Thoracic aorta (tissue), 2 donors: ENCODE measurements at regions not wholly inside any gene's neighbourhood (a gene's known extent, or its start where the extent isn't known, plus 50 kb on each side); places are given as distances from the start of the nearest gene placed in this dataset.
A peak's percentile ranks its signal among the peaks of the same experiment; 100 is the strongest.

Experiments used
- ATAC-seq: fragments of 150-250 bp; one replicate; pipeline ENCODE4 v1.8.0; 2017; ENCODE audit warnings: low read depth; ENCODE audit not compliant: insufficient number of reproducible peaks, low FRiP score
- DNase-seq: peaks from one replicate; pipeline ENCODE4 v3.0.0-alpha.2; 2020; ENCODE audit warnings: low spot score
- H3K27ac ChIP-seq, 2 donors: fragments of 200-600 bp; sonication (generic); 1 replicate in 1 of 2; 2 replicates in 1 of 2; pipeline ENCODE4 v1.5.1; 2016; ENCODE audit warnings: mild to moderate bottlenecking in 2 of 2, moderate library complexity in 2 of 2
- H3K27me3 ChIP-seq: fragments of 200-600 bp; sonication (generic); replicated peaks from 2 replicates; pipeline ENCODE4 v1.6.0; 2016; ENCODE audit warnings: mild to moderate bottlenecking; ENCODE audit not compliant: insufficient read depth
- H3K36me3 ChIP-seq: fragments of 200-600 bp; sonication (generic); one replicate; pipeline ENCODE4 v1.5.1; 2016
- H3K4me1 ChIP-seq, 2 donors: fragments of 200-600 bp; sonication (generic); 1 replicate in 1 of 2; 2 replicates in 1 of 2; pipeline versions ENCODE4 v1.5.1 to v1.6.0; 2016; ENCODE audit warnings: low read depth in 2 of 2, mild to moderate bottlenecking in 1 of 2; ENCODE audit not compliant: control insufficient read depth in 1 of 2
- H3K4me3 ChIP-seq: fragments of 200-600 bp; sonication (generic); 2 replicates; pipeline ENCODE4 v1.5.1; 2016; ENCODE audit warnings: mild to moderate bottlenecking
- H3K9me3 ChIP-seq: fragments of 200-600 bp; sonication (generic); 2 replicates; pipeline ENCODE4 v1.5.1; 2016
- TF ChIP-seq, protein P1 (sequence below): fragments of 200-600 bp; sonication (generic); IDR thresholded peaks from one replicate; pipeline ENCODE4 v1.5.1; 2019; ENCODE audit warnings: antibody characterized with exemption

DNA sequence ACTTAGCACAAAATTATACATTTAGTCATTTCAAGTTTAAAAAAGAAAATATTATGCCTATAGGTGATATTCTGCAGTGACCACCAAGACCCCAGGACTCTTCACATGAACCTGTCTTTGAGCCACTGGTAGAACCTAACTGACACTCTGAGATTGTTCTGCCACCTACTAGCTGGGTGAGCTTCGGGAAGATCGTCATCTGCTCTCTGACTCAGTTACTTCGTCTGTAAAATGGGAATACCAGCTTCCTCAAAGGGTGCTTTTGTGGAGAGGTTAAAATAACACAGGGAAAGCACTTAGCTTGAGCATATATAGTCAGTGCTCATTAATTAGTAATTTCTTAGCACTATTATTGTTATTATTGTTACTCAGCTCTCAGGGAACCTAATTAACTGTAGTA is 228.5 kb upstream of the JUN start:
- Histone ChIP-seq H3K4me3 (no peak overlapping the region), H3K27me3 (no peaks in the 10 kb centered on the region), H3K27ac (peak overlapping the region in 1 of 2 donors; percentile 73), H3K4me1 (peaks cover 15 to 32% of the 10 kb centered on the region in 2 donors), H3K9me3 (no peaks in the 10 kb centered on the region), H3K36me3 (no peaks in the 10 kb centered on the region)
- DNase-seq (no peak), ATAC-seq (no peak)
- TF ChIP-seq, protein P1, sequence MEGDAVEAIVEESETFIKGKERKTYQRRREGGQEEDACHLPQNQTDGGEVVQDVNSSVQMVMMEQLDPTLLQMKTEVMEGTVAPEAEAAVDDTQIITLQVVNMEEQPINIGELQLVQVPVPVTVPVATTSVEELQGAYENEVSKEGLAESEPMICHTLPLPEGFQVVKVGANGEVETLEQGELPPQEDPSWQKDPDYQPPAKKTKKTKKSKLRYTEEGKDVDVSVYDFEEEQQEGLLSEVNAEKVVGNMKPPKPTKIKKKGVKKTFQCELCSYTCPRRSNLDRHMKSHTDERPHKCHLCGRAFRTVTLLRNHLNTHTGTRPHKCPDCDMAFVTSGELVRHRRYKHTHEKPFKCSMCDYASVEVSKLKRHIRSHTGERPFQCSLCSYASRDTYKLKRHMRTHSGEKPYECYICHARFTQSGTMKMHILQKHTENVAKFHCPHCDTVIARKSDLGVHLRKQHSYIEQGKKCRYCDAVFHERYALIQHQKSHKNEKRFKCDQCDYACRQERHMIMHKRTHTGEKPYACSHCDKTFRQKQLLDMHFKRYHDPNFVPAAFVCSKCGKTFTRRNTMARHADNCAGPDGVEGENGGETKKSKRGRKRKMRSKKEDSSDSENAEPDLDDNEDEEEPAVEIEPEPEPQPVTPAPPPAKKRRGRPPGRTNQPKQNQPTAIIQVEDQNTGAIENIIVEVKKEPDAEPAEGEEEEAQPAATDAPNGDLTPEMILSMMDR, result no peak

GRCh38 chr1:59013276-59013927 is 229.6 kb upstream of the JUN start:
- peaks cover 11 to 22% of the 10 kb centered on the region in 2 donors for H3K4me1 ChIP-seq
- H3K27ac ChIP-seq, result peak overlapping the region; percentile 73 to 84
- H3K27me3 ChIP-seq, result no peaks in the 10 kb centered on the region
- no peaks in the 10 kb centered on the region for H3K36me3 ChIP-seq
- H3K9me3 ChIP-seq, result no peaks in the 10 kb centered on the region
- ATAC-seq (no peak), DNase-seq (no peak)
- peak overlapping the region; percentile 52 for H3K4me3 ChIP-seq
- TF ChIP-seq, protein P1, result no peak

GRCh38 chr1:59013928-59014279 is 230.1 kb upstream of the JUN start:
- peaks cover 11 to 20% of the 10 kb centered on the region in 2 donors for H3K4me1 ChIP-seq
- no peaks in the 10 kb centered on the region for H3K36me3 ChIP-seq
- no peak for DNase-seq
- no peaks in the 10 kb centered on the region for H3K27me3 ChIP-seq
- no peak for ATAC-seq
- no peaks in the 10 kb centered on the region for H3K9me3 ChIP-seq
- TF ChIP-seq, protein P1, result no peak
- peak overlapping the region; percentile 52 for H3K4me3 ChIP-seq
- peak overlapping the region; percentile 73 to 84 for H3K27ac ChIP-seq

- H3K27me3 ChIP-seq, result no peaks in the 10 kb centered on the region
- no peaks in the 10 kb centered on the region for H3K9me3 ChIP-seq
- H3K4me3 ChIP-seq, result no peak overlapping the region
- TF ChIP-seq, protein P1, result no peak
- DNase-seq (no peak), ATAC-seq (no peak)
- H3K27ac ChIP-seq, result no peak overlapping the region
- H3K36me3 ChIP-seq, result no peaks in the 10 kb centered on the region
- peaks cover 11 to 28% of the 10 kb centered on the region in 2 donors for H3K4me1 ChIP-seq
These were observed 231.0 kb upstream of the JUN start for GRCh38 chr1:59014827-59015226.

GRCh38 chr1:59015708-59016107 is 231.9 kb upstream of the JUN start:
- DNase-seq (no peak), ATAC-seq (no peak)
- no peak overlapping the region for H3K4me3 ChIP-seq
- H3K27me3 ChIP-seq, result no peaks in the 10 kb centered on the region
- H3K4me1 ChIP-seq, result peaks cover 15 to 33% of the 10 kb centered on the region in 2 donors
- no peaks in the 10 kb centered on the region for H3K36me3 ChIP-seq
- TF ChIP-seq, protein P1, result no peak
- no peak overlapping the region for H3K27ac ChIP-seq
- H3K9me3 ChIP-seq, result no peaks in the 10 kb centered on the region
